HCT116 (cell line): ENCODE measurements at regions not wholly inside any gene's neighbourhood (a gene's known extent, or its start where the extent isn't known, plus 50 kb on each side); places are given as distances from the start of the nearest gene placed in this dataset.

Experiments
- EZH2 ChIP-seq: fragments of 200-600 bp; sonication (generic); IDR thresholded peaks from 2 replicates; pipeline ENCODE4 v1.6.1; 2017; ENCODE audit warnings: antibody characterized with exemption, mixed run types
- EZH2phosphoT487 ChIP-seq: fragments of 200-600 bp; IDR thresholded peaks from 2 replicates; pipeline ENCODE4 v1.6.1; 2018; ENCODE audit warnings: antibody characterized with exemption, borderline replicate concordance
- JUND ChIP-seq: IDR thresholded peaks from 2 replicates; pipeline ENCODE4 v1.6.1; 2012
- MAX ChIP-seq: IDR thresholded peaks from 2 replicates; pipeline ENCODE4 v1.6.1; 2012
- POLR2A ChIP-seq: IDR thresholded peaks from 2 replicates; pipeline ENCODE4 v1.7.0; 2011; ENCODE audit warnings: borderline replicate concordance; ENCODE audit not compliant: insufficient read depth, insufficient read length; ENCODE audit errors: extremely low read depth
- POLR2AphosphoS5 ChIP-seq: IDR thresholded peaks from 2 replicates; pipeline ENCODE4 v1.6.1; 2011; ENCODE audit warnings: mild to moderate bottlenecking, low read depth, low read length, moderate library complexity
- RAD21 ChIP-seq: IDR thresholded peaks from 2 replicates; pipeline ENCODE4 v1.6.1; 2012; ENCODE audit warnings: low read depth, mild to moderate bottlenecking
- YY1 ChIP-seq: IDR thresholded peaks from 2 replicates; pipeline ENCODE4 v1.6.1; 2011; ENCODE audit warnings: low read length, low read depth, moderate library complexity, mild to moderate bottlenecking; ENCODE audit not compliant: insufficient replicate concordance; ENCODE audit errors: extremely low read depth
- ZBTB33 ChIP-seq: IDR thresholded peaks from 2 replicates; pipeline ENCODE4 v1.6.1; 2011; ENCODE audit warnings: mild to moderate bottlenecking, low read length, moderate library complexity; ENCODE audit not compliant: insufficient replicate concordance; ENCODE audit errors: extremely low read depth
- ZFX ChIP-seq: fragments of 450-650 bp; IDR thresholded peaks from 2 replicates; pipeline ENCODE4 v1.6.1; 2017
- TF ChIP-seq, protein P1 (sequence below): IDR thresholded peaks from 2 replicates; pipeline ENCODE4 v1.6.1; 2012; ENCODE audit warnings: low read depth
- TF ChIP-seq, protein P2 (sequence below), 3 experiments: fragments of 200-600 bp in 1 of 3; sonication (generic) in 1 of 3; IDR thresholded peaks in 2 of 3; conservative IDR thresholded peaks in 1 of 3; 2 replicates each; pipeline ENCODE4 v1.5.1; 2012 to 2017; ENCODE audit warnings: low read depth in 2 of 3, low read length in 2 of 3, antibody characterized with exemption in 1 of 3, borderline replicate concordance in 1 of 3, control low read depth in 1 of 3, mild to moderate bottlenecking in 1 of 3, mixed read lengths in 1 of 3, mixed run types in 1 of 3, moderate library complexity in 1 of 3; ENCODE audit not compliant: insufficient read depth in 1 of 3

- TF ChIP-seq YY1 (no peak), MAX (no peak), POLR2AphosphoS5 (no peak), ZFX (no peak), POLR2A (no peak), ZBTB33 (no peak), JUND (no peak), RAD21 (no peak), EZH2phosphoT487 (no peak), EZH2 (no peak)
- TF ChIP-seq, protein P1, sequence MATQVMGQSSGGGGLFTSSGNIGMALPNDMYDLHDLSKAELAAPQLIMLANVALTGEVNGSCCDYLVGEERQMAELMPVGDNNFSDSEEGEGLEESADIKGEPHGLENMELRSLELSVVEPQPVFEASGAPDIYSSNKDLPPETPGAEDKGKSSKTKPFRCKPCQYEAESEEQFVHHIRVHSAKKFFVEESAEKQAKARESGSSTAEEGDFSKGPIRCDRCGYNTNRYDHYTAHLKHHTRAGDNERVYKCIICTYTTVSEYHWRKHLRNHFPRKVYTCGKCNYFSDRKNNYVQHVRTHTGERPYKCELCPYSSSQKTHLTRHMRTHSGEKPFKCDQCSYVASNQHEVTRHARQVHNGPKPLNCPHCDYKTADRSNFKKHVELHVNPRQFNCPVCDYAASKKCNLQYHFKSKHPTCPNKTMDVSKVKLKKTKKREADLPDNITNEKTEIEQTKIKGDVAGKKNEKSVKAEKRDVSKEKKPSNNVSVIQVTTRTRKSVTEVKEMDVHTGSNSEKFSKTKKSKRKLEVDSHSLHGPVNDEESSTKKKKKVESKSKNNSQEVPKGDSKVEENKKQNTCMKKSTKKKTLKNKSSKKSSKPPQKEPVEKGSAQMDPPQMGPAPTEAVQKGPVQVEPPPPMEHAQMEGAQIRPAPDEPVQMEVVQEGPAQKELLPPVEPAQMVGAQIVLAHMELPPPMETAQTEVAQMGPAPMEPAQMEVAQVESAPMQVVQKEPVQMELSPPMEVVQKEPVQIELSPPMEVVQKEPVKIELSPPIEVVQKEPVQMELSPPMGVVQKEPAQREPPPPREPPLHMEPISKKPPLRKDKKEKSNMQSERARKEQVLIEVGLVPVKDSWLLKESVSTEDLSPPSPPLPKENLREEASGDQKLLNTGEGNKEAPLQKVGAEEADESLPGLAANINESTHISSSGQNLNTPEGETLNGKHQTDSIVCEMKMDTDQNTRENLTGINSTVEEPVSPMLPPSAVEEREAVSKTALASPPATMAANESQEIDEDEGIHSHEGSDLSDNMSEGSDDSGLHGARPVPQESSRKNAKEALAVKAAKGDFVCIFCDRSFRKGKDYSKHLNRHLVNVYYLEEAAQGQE: no peak
- TF ChIP-seq, protein P2, sequence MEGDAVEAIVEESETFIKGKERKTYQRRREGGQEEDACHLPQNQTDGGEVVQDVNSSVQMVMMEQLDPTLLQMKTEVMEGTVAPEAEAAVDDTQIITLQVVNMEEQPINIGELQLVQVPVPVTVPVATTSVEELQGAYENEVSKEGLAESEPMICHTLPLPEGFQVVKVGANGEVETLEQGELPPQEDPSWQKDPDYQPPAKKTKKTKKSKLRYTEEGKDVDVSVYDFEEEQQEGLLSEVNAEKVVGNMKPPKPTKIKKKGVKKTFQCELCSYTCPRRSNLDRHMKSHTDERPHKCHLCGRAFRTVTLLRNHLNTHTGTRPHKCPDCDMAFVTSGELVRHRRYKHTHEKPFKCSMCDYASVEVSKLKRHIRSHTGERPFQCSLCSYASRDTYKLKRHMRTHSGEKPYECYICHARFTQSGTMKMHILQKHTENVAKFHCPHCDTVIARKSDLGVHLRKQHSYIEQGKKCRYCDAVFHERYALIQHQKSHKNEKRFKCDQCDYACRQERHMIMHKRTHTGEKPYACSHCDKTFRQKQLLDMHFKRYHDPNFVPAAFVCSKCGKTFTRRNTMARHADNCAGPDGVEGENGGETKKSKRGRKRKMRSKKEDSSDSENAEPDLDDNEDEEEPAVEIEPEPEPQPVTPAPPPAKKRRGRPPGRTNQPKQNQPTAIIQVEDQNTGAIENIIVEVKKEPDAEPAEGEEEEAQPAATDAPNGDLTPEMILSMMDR (IDR thresholded peaks at IDR 0.05 in 2 of 3, conservative IDR thresholded peaks at IDR 0.05 in 1 of 3; ENCODE audit: borderline replicate concordance in 1 of 3, insufficient read depth in 1 of 3, low read depth in 2 of 3, low read length in 2 of 3): no peak
These were observed 108.8 kb upstream of the EEPD1 start for GRCh38 chr7:36044101-36044892.
